Lung (tissue), 11 donors: ENCODE measurements at regions not wholly inside any gene's neighbourhood (a gene's known extent, or its start where the extent isn't known, plus 50 kb on each side); places are given as distances from the start of the nearest gene placed in this dataset.
"Not testable (repeated sequence)": the region's sequence is repeated elsewhere in the genome, so short reads cannot be mapped to it uniquely, and the experiment has no call there.

ENCODE experiments used
- ATAC-seq: fragments of 200-7000 bp; cut with Tn5 transposase; one replicate; pipeline ENCODE4 v1.9.1; 2020; ENCODE audit warnings: moderate number of reproducible peaks; ENCODE audit not compliant: insufficient read depth, low FRiP score
- DNase-seq, 3 donors: peaks; one replicate each; pipeline ENCODE4 v3.0.0-alpha.2; 2013 to 2017
- H3K27ac ChIP-seq, 2 donors: one replicate each; pipeline ENCODE4 v1.5.1; 2013; ENCODE audit warnings: mild to moderate bottlenecking in 2 of 2, moderate library complexity in 2 of 2, control low read depth in 1 of 2, inconsistent platforms in 1 of 2, low read depth in 1 of 2, low read length in 1 of 2
- H3K27me3 ChIP-seq, 3 donors: one replicate each; pipeline ENCODE4 v1.5.1; 2013; ENCODE audit warnings: low read length in 2 of 3; ENCODE audit not compliant: control insufficient read depth in 3 of 3, insufficient read depth in 3 of 3
- H3K36me3 ChIP-seq, 4 donors: one replicate each; pipeline ENCODE4 v1.5.1; 2013; ENCODE audit warnings: low read length in 4 of 4, mild to moderate bottlenecking in 1 of 4, moderate library complexity in 1 of 4; ENCODE audit not compliant: control insufficient read depth in 4 of 4, insufficient read depth in 4 of 4
- H3K4me1 ChIP-seq, 5 donors: one replicate each; pipeline ENCODE4 v1.5.1; 2013; ENCODE audit warnings: low read length in 5 of 5, mild to moderate bottlenecking in 2 of 5, moderate library complexity in 1 of 5; ENCODE audit not compliant: control insufficient read depth in 5 of 5, insufficient read depth in 5 of 5
- H3K4me3 ChIP-seq: one replicate; pipeline ENCODE4 v1.5.1; 2013; ENCODE audit warnings: mild to moderate bottlenecking, control low read depth, moderate library complexity
- H3K9ac ChIP-seq, 2 donors: one replicate each; pipeline ENCODE4 v1.5.1; 2013; ENCODE audit warnings: low read length in 2 of 2, control low read depth in 1 of 2; ENCODE audit not compliant: insufficient read depth in 1 of 2
- H3K9me3 ChIP-seq, 4 donors: one replicate each; pipeline ENCODE4 v1.5.1; 2013; ENCODE audit warnings: low read length in 3 of 4, mild to moderate bottlenecking in 1 of 4, moderate library complexity in 1 of 4; ENCODE audit not compliant: control insufficient read depth in 4 of 4, insufficient read depth in 3 of 4
- CTCF ChIP-seq: IDR thresholded peaks from 2 replicates; pipeline ENCODE4 v1.5.1; 2012; ENCODE audit warnings: mild to moderate bottlenecking; ENCODE audit errors: control extremely low read depth, extremely low read depth
- WGBS, 2 donors: extraction: QIAGEN DNeasy Blood & Tissue Kit; methylation state at CpG; one replicate each; pipeline ENCODE4 v1.1.7; 2013; 5-methylcytosine and 5-hydroxymethylcytosine counted together
- donor health status: control.
- donor health status: control.
- donor health status: Bipolar disorder and iron deficiency.
- donor health status: healthy.
- donor health status: DM: yes; HTN: yes; CAD: no.

- DNase-seq, result peak in 1 of 3 donors; percentile 37
Measured at GRCh38 chr2:176879426-176879995, 333.1 kb upstream of the HNRNPA3 start.

DNA sequence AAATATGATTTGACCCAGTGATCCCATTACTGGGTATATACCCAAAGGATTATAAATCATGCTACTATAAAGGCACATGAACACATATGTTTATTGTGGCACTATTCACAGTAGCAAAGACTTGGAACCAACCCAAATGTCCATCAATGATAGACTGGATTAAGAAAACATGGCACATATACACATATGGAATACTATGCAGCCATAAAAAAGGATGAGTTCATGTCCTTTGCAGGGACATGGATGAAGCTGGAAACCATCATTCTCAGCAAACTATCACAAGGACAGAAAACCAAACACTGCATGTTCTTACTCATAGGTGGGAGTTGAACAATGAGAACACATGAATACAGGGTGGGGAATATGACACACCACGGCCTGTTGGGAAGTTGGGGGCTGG, 330.5 kb upstream of the HNRNPA3 start:
- H3K36me3 ChIP-seq, ATAC-seq: not testable (repeated sequence)

More at GRCh38 chr2:176879426-176879995, 333.1 kb upstream of the HNRNPA3 start:
- Histone ChIP-seq H3K36me3 (no peaks in the 10 kb centered on the region), H3K9me3 (no peaks in the 10 kb centered on the region), H3K9ac (no peak overlapping the region), H3K27ac (no peak overlapping the region), H3K4me1 (no peaks in the 10 kb centered on the region), H3K27me3 (no peaks in the 10 kb centered on the region), H3K4me3 (no peak overlapping the region)
- no peak for ATAC-seq
- no peak for TF ChIP-seq CTCF
- 68 to 83% methylated on average over 5 of the region's 5 CpGs for WGBS, 2 donors

DNA sequence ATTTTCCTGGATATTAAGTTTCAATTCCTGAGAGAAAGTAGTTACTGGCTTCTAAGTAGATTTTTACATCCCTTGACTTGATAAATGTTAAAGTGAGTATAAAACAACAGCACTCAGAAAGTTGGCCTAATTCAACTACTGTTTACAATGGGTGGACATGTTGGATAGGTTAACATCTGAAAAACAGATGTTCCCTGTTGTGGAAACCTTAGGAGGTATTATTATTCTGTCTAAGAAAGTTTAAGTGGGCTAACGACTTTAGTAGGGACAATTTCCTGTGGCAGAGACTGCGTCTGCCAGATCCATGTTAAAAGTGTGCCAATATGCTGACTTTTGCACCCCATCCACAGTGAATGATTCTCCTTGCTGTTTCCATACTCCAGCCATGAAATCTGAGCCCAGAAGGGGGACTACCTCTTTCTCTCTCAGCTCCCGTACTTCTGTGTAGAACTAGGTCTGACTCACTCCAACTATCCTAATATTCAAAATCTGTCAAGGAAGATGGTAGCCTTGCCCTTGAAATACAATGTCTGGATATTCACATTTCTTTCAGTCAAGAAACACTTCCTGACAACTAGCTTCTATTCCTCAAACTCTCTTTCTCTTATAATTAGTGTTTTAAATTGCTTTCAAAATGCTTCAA, 327.5 kb upstream of the HNRNPA3 start:
- TF ChIP-seq CTCF, result no peak
- 68 to 73% methylated on average over 3 of the region's 3 CpGs for WGBS, 2 donors
- Histone ChIP-seq H3K36me3 (no peaks in the 10 kb centered on the region), H3K27me3 (no peaks in the 10 kb centered on the region), H3K4me3 (no peak overlapping the region), H3K4me1 (no peaks in the 10 kb centered on the region), H3K27ac (no peak overlapping the region), H3K9ac (no peak overlapping the region), H3K9me3 (no peaks in the 10 kb centered on the region)
- DNase-seq (no peak), ATAC-seq (no peak)

More for the DNA sequence above, 330.5 kb upstream of the HNRNPA3 start:
- H3K27ac ChIP-seq, H3K9me3 ChIP-seq, H3K4me1 ChIP-seq, H3K27me3 ChIP-seq, H3K9ac ChIP-seq, DNase-seq, H3K4me3 ChIP-seq: not testable (repeated sequence)
- 91 to 96% methylated on average over 1 of the region's 1 CpG for WGBS, 2 donors

DNA sequence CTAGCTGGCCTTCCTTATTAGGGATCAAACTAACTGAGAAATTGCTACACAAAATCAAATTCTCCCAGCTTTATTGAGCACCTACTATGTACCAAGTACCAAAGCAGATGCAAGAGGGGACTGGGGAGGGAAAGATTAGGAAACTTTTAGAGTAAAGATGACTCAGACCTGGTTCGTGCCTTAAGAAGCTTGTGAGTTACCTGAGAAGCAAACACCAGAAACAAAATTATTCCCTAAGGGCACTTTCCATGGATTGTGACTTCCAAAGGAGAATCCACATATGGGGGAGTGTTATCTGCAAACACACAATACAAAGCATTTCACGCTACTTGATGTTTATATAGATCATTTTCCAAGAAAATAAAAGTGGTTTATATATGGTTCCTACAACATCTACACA, 326.9 kb upstream of the HNRNPA3 start:
- no peak overlapping the region for H3K27ac ChIP-seq
- H3K36me3 ChIP-seq, result no peaks in the 10 kb centered on the region
- H3K4me1 ChIP-seq, result no peaks in the 10 kb centered on the region
- H3K4me3 ChIP-seq, result no peak overlapping the region
- no peak for DNase-seq
- no peaks in the 10 kb centered on the region for H3K9me3 ChIP-seq
- 77 to 92% methylated on average over 2 of the region's 2 CpGs for WGBS, 2 donors
- ATAC-seq, result no peak
- no peaks in the 10 kb centered on the region for H3K27me3 ChIP-seq
- no peak overlapping the region for H3K9ac ChIP-seq
- no peak for TF ChIP-seq CTCF
